HCT116 (cell line): ENCODE measurements at regions not wholly inside any gene's neighbourhood (a gene's known extent, or its start where the extent isn't known, plus 50 kb on each side); places are given as distances from the start of the nearest gene placed in this dataset.

Source experiments
- ATAC-seq: fragments of 200-7000 bp; cut with Tn5 transposase; 2 replicates; pipeline ENCODE4 v1.9.1; 2020; ENCODE audit warnings: mild to moderate bottlenecking, moderate library complexity
- BruUV-seq: library from RNA; stranded (reverse); fragments of 400-500 nt; replicated peaks from 2 replicates; lab custom pipeline; 2021; lab: Mats Ljungman, UMichigan
- CTCF ChIA-PET: fragments of 300-600 bp; sonication (Branson Sonifier 250); formaldehyde crosslinking; loops from one replicate; lab custom pipeline; 2021; ENCODE audit warnings: antibody characterized with exemption; lab: Charles Lee
- POLR2A ChIA-PET: fragments of 300-600, 350-600 bp; sonication (Branson Sonifier 250); formaldehyde crosslinking; loops from one replicate; lab custom pipeline; 2021; ENCODE audit warnings: antibody characterized with exemption; lab: Charles Lee
- RAD21 ChIA-PET, 2 experiments: fragments of 300-600 bp; sonication (Branson Sonifier 250); formaldehyde crosslinking; loops; one replicate each; lab custom pipeline; 2023; ENCODE audit warnings: low total read pairs in 2 of 2; ENCODE audit not compliant: uncharacterized antibody in 2 of 2, unreplicated experiment in 2 of 2, low non-redundant PET in 1 of 2; lab: Charles Lee
- DNase-seq: peaks from one replicate; pipeline ENCODE4 v3.0.0-alpha.2; 2010; ENCODE audit warnings: low read depth, low spot score
- H2AFZ ChIP-seq: fragments of 200-600 bp; shearing (Covaris generic), sonication (generic); 2 replicates; pipeline ENCODE4 v1.6.1; 2017; ENCODE audit warnings: low read depth, mixed run types, mixed read lengths, antibody characterized with exemption, low read length; ENCODE audit not compliant: poor library complexity, severe bottlenecking
- H3K27ac ChIP-seq: 2 replicates; pipeline ENCODE4 v1.5.1; 2012; ENCODE audit warnings: low read depth, low read length
- H3K27me3 ChIP-seq: fragments of 200-600 bp; sonication (generic); 2 replicates; pipeline ENCODE4 v1.6.1; 2016; ENCODE audit warnings: mixed run types, low read length, mixed read lengths; ENCODE audit not compliant: insufficient read depth
- H3K36me3 ChIP-seq, 2 experiments: fragments of 200-500 bp in 1 of 2; fragments of 200-600 bp in 1 of 2; sonication (Bioruptor generic) in 1 of 2; sonication (generic) in 1 of 2; 2 replicates each; pipeline versions ENCODE4 v1.5.1 to v1.6.1; 2014 to 2016; ENCODE audit warnings: low read length in 2 of 2, inconsistent platforms in 1 of 2, mixed read lengths in 1 of 2, mixed run types in 1 of 2; ENCODE audit not compliant: insufficient read depth in 2 of 2, control insufficient read depth in 1 of 2
- H3K4me1 ChIP-seq, 2 experiments: fragments of 200-600 bp in 1 of 2; sonication (generic) in 1 of 2; 2 replicates each; pipeline versions ENCODE4 v1.5.1 to v1.6.1; 2012 to 2017; ENCODE audit warnings: low read length in 2 of 2, inconsistent platforms in 1 of 2, mild to moderate bottlenecking in 1 of 2, mixed read lengths in 1 of 2, mixed run types in 1 of 2, moderate library complexity in 1 of 2; ENCODE audit not compliant: insufficient read depth in 2 of 2, control insufficient read depth in 1 of 2
- H3K4me2 ChIP-seq: fragments of 200-600 bp; sonication (generic); 2 replicates; pipeline ENCODE4 v1.6.1; 2017; ENCODE audit warnings: mixed run types, low read length, mixed read lengths
- H3K4me3 ChIP-seq, 2 experiments: fragments of 200-600 bp in 1 of 2; sonication (generic) in 1 of 2; replicated peaks in 1 of 2; 2 replicates each; pipeline ENCODE4 v1.5.1; 2011 to 2016; ENCODE audit warnings: low read length in 2 of 2, control low read depth in 1 of 2, low read depth in 1 of 2, mild to moderate bottlenecking in 1 of 2, mixed read lengths in 1 of 2, mixed run types in 1 of 2
- H3K79me2 ChIP-seq: fragments of 200-600 bp; sonication (generic); 2 replicates; pipeline ENCODE4 v1.6.1; 2017; ENCODE audit warnings: mild to moderate bottlenecking, mixed run types, low read length, moderate library complexity, mixed read lengths; ENCODE audit not compliant: insufficient read depth
- H3K9ac ChIP-seq: fragments of 200-600 bp; sonication (generic); 2 replicates; pipeline ENCODE4 v1.6.1; 2016; ENCODE audit warnings: low read length, mixed read lengths
- H3K9me2 ChIP-seq: fragments of 200-600 bp; sonication (generic), shearing (Covaris generic); 2 replicates; pipeline ENCODE4 v1.6.1; 2017; ENCODE audit warnings: mixed run types, mild to moderate bottlenecking, moderate library complexity; ENCODE audit not compliant: insufficient read depth
- H3K9me3 ChIP-seq, 2 experiments: fragments of 200-500 bp in 1 of 2; fragments of 200-600 bp in 1 of 2; sonication (Bioruptor generic) in 1 of 2; sonication (generic) in 1 of 2; 2 replicates each; pipeline ENCODE4 v1.6.1; 2014 to 2017; ENCODE audit warnings: low read length in 2 of 2, mixed read lengths in 2 of 2, inconsistent platforms in 1 of 2, low read depth in 1 of 2, mild to moderate bottlenecking in 1 of 2, mixed run types in 1 of 2, moderate library complexity in 1 of 2; ENCODE audit not compliant: control insufficient read depth in 1 of 2, insufficient read depth in 1 of 2
- H4K20me1 ChIP-seq: fragments of 200-600 bp; sonication (generic), shearing (Covaris generic); 2 replicates; pipeline ENCODE4 v1.6.1; 2017; ENCODE audit warnings: mixed run types, mild to moderate bottlenecking, moderate library complexity; ENCODE audit not compliant: insufficient read depth
- POLR2A ChIP-seq: IDR thresholded peaks from 2 replicates; pipeline ENCODE4 v1.7.0; 2011; ENCODE audit warnings: borderline replicate concordance; ENCODE audit not compliant: insufficient read depth, insufficient read length; ENCODE audit errors: extremely low read depth
- REST ChIP-seq: IDR thresholded peaks from 2 replicates; pipeline ENCODE4 v1.6.1; 2012; ENCODE audit warnings: low read depth
- SIN3A ChIP-seq: IDR thresholded peaks from 2 replicates; pipeline ENCODE4 v1.6.1; 2012; ENCODE audit warnings: low read depth
- SP1 ChIP-seq: IDR thresholded peaks from 2 replicates; pipeline ENCODE4 v1.6.1; 2012; ENCODE audit warnings: low read depth
- intact Hi-C: fragments of 100-400 bp; cut with micrococcal nuclease; formaldehyde crosslinking; loops from 2 replicates; pipeline ENCODE4 v1.10.0; 2022
- TF ChIP-seq, protein P1 (sequence below): IDR thresholded peaks from 2 replicates; pipeline ENCODE4 v1.6.1; 2011; ENCODE audit warnings: mild to moderate bottlenecking, low read length, moderate library complexity; ENCODE audit not compliant: insufficient replicate concordance; ENCODE audit errors: extremely low read depth

DNA sequence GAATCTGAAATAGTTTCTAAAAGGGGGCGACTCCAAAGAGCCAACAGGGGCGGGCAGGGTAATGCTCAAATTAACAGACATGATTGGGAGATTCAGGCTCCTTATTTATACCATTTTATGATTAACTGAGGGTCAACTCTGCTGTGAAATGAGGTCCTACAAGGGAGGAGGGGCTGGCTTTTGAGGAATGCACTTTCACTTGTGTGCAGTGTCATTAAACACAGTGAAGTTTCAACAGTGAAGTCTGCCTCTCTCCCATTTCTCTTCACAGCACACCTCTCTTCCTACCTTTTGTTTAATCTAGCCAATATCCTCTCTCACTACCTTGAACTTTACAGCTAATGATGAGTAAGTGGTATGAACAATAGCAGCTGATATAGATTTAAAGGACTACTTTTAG, 557.3 kb upstream of the CITED2 start:
- no peaks in the 10 kb centered on the region for H3K9me2 ChIP-seq
- H3K27ac ChIP-seq = no peak overlapping the region
- no peak for DNase-seq
- H3K4me2 ChIP-seq = no peak overlapping the region
- ChIA-PET RAD21 (no interaction called here), CTCF (no interaction called here)
- H4K20me1 ChIP-seq = no peaks in the 10 kb centered on the region
- H3K79me2 ChIP-seq = no peaks in the 10 kb centered on the region
- no peak overlapping the region for H3K9ac ChIP-seq
- BruUV-seq = no TSS peak
- H3K36me3 ChIP-seq = no peaks in the 10 kb centered on the region
- H3K4me1 ChIP-seq = no peaks in the 10 kb centered on the region
- H3K4me3 ChIP-seq = no peak overlapping the region
- TF ChIP-seq SP1 = no peak
- TF ChIP-seq, all 23 proteins: peak for 0
- Histone ChIP-seq H2AFZ (no peak overlapping the region), H3K9me3 (no peaks in the 10 kb centered on the region), H3K27me3 (no peaks in the 10 kb centered on the region)
- no peak for ATAC-seq
- intact Hi-C loops = no loop called here
- POLR2A ChIA-PET = no interaction called here

DNA sequence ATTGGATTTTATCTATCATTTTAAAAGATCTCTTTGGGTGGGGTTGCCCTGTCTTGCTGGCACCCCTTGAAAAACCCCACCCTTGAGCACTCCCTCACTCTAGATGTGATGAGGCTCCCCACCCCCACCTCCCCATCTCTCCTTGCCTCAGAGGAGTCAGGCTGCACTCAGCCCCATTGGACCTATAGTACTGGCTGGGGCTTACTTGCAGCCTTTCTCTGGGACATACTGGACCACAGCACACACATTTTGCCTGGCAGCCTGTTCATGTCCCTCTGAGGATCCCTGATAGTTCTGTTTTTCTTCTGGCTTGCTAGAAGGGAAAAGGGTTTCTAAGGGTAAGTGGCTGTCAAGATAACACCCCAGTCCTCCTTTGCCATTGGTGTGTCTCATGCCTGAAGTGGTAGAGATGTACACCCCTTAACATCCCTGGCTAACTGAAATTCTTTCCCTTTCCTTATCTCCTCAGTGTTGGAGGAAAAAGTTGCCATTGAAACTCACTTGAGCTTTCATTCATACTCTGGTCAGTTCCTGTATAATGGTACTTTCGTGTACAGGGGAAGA, 553.4 kb upstream of the CITED2 start:
- no peak overlapping the region for H3K4me3 ChIP-seq
- POLR2A ChIA-PET = interaction anchor here (0.8 kb wide), 1 partner anchor 554 kb away, joined by 3 read pairs; the partner anchor contains the start of gene CITED2
- RAD21 ChIA-PET = no interaction called here

More for the DNA sequence above, 553.4 kb upstream of the CITED2 start:
- Histone ChIP-seq H3K4me1 (no peaks in the 10 kb centered on the region), H3K27me3 (no peaks in the 10 kb centered on the region), H4K20me1 (no peaks in the 10 kb centered on the region), H3K9me3 (no peaks in the 10 kb centered on the region), H3K36me3 (no peaks in the 10 kb centered on the region), H3K27ac (no peak overlapping the region), H2AFZ (no peak overlapping the region), H3K4me2 (no peak overlapping the region), H3K9ac (no peak overlapping the region), H3K9me2 (no peaks in the 10 kb centered on the region), H3K79me2 (no peaks in the 10 kb centered on the region)
- DNase-seq = no peak
- TF ChIP-seq POLR2A = no peak
- TF ChIP-seq SIN3A = no peak
- TF ChIP-seq, protein P1, sequence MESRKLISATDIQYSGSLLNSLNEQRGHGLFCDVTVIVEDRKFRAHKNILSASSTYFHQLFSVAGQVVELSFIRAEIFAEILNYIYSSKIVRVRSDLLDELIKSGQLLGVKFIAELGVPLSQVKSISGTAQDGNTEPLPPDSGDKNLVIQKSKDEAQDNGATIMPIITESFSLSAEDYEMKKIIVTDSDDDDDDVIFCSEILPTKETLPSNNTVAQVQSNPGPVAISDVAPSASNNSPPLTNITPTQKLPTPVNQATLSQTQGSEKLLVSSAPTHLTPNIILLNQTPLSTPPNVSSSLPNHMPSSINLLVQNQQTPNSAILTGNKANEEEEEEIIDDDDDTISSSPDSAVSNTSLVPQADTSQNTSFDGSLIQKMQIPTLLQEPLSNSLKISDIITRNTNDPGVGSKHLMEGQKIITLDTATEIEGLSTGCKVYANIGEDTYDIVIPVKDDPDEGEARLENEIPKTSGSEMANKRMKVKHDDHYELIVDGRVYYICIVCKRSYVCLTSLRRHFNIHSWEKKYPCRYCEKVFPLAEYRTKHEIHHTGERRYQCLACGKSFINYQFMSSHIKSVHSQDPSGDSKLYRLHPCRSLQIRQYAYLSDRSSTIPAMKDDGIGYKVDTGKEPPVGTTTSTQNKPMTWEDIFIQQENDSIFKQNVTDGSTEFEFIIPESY = no peak
- TF ChIP-seq REST = no peak
- CTCF ChIA-PET = no interaction called here
- BruUV-seq = no TSS peak
- intact Hi-C loops = loop anchor here (5.0 kb wide), 1 partner anchor 556 kb away; the partner anchor contains the start of gene CITED2
- no peak for ATAC-seq
